Skeletal muscle tissue (tissue), 3 donors: ENCODE measurements at regions not wholly inside any gene's neighbourhood (a gene's known extent, or its start where the extent isn't known, plus 50 kb on each side); places are given as distances from the start of the nearest gene placed in this dataset.

Source experiments
- H3K27ac ChIP-seq: one replicate; pipeline ENCODE4 v1.7.0; 2013; ENCODE audit warnings: mild to moderate bottlenecking, low read depth, low read length, inconsistent platforms
- H3K27me3 ChIP-seq, 3 donors: one replicate each; pipeline ENCODE4 v1.7.0; 2013; ENCODE audit warnings: low read length in 3 of 3; ENCODE audit not compliant: control insufficient read depth in 3 of 3, insufficient read depth in 3 of 3
- H3K36me3 ChIP-seq, 3 donors: one replicate each; pipeline ENCODE4 v1.7.0; 2013; ENCODE audit warnings: low read length in 3 of 3; ENCODE audit not compliant: control insufficient read depth in 3 of 3, insufficient read depth in 3 of 3
- H3K4me1 ChIP-seq, 3 donors: one replicate each; pipeline ENCODE4 v1.7.0; 2013; ENCODE audit warnings: low read length in 3 of 3, mild to moderate bottlenecking in 3 of 3; ENCODE audit not compliant: control insufficient read depth in 3 of 3, insufficient read depth in 3 of 3
- H3K4me3 ChIP-seq, 3 donors: one replicate each; pipeline ENCODE4 v1.7.0; 2013; ENCODE audit warnings: low read length in 3 of 3
- H3K9ac ChIP-seq, 3 donors: one replicate each; pipeline ENCODE4 v1.7.0; 2013; ENCODE audit warnings: low read length in 3 of 3, mild to moderate bottlenecking in 3 of 3, moderate library complexity in 2 of 3, low read depth in 1 of 3
- H3K9me3 ChIP-seq, 3 donors: one replicate each; pipeline ENCODE4 v1.7.0; 2013; ENCODE audit warnings: low read length in 3 of 3; ENCODE audit not compliant: control insufficient read depth in 3 of 3
- donor health status: Osteomylitis.

- H3K27ac ChIP-seq, result no peak overlapping the region
- no peaks in the 10 kb centered on the region for H3K9me3 ChIP-seq
- H3K36me3 ChIP-seq, result no peaks in the 10 kb centered on the region
- no peak overlapping the region for H3K9ac ChIP-seq
- H3K4me1 ChIP-seq, result no peaks in the 10 kb centered on the region
- H3K4me3 ChIP-seq, result no peak overlapping the region
- no peaks in the 10 kb centered on the region for H3K27me3 ChIP-seq
Measured at GRCh38 chr3:106367496-106367895, 498.7 kb upstream of the CBLB start.

GRCh38 chr3:106371221-106371970 is 502.6 kb upstream of the CBLB start:
- H3K4me3 ChIP-seq, result no peak overlapping the region
- no peaks in the 10 kb centered on the region for H3K4me1 ChIP-seq
- no peaks in the 10 kb centered on the region for H3K36me3 ChIP-seq
- H3K27ac ChIP-seq, result no peak overlapping the region
- H3K9me3 ChIP-seq, result no peaks in the 10 kb centered on the region
- no peaks in the 10 kb centered on the region for H3K27me3 ChIP-seq
- H3K9ac ChIP-seq, result no peak overlapping the region

DNA sequence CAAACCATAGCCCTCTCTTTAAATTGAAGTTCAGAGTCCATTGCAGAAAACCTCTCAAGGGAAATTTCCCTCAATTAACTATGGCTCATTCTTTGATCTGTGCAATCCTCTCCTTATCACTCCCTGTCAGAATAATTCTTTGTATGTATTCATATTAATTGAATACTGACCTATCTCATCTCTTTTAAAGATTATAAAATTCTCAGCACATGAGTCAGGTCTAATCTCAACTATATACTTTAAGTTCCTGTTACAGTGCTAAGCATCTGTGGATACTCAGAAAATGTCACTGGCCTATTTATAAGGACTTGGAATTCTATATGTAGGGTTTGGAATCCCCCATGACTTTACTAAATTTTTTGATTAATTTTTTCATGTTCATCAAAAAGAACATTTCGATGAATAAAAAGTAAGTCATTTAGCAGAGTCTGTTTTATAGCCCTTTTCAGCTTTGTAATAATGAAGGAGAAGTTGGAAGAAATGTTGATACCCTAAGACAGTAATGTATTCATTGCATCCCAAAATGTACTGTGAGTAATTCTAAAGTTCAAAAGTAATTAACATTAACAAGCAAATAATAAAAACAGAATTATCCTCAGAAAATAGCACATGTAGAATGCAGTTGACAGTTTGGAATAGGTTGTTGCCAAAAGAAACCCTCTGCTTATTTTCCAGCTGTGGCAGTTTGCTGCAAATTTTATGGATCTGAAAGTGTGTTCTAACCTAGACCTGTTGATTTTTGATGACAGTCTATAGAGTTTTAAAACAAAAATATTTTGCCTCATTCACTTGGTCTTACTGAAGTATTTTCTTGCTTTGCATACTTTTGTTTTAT is 503.4 kb upstream of the CBLB start:
- Histone ChIP-seq H3K4me1 (no peaks in the 10 kb centered on the region), H3K9ac (no peak overlapping the region), H3K4me3 (no peak overlapping the region), H3K27me3 (no peaks in the 10 kb centered on the region), H3K27ac (no peak overlapping the region), H3K36me3 (no peaks in the 10 kb centered on the region), H3K9me3 (no peaks in the 10 kb centered on the region)

DNA sequence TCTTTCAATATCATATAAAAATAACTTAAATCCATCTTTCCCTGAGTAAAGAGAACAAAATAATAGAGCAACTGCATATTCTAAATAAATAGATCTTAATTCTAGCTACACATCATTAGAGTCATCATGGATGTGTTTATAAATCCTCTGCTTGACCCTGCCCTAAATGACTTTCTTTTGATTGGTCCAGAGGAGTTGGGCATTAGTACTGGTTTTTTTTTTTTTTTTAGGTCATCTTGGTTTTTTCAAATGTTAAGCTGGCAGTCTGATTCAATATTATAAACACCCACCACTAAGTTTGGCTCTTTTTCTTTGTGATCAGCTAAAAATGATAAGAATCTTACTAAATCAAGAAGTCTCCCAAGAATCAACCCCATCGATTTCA is 504.0 kb upstream of the CBLB start:
- H3K27ac ChIP-seq, result no peak overlapping the region
- H3K27me3 ChIP-seq, result no peaks in the 10 kb centered on the region
- H3K36me3 ChIP-seq, result no peaks in the 10 kb centered on the region
- H3K9me3 ChIP-seq, result no peaks in the 10 kb centered on the region
- no peak overlapping the region for H3K9ac ChIP-seq
- no peaks in the 10 kb centered on the region for H3K4me1 ChIP-seq
- H3K4me3 ChIP-seq, result no peak overlapping the region

DNA sequence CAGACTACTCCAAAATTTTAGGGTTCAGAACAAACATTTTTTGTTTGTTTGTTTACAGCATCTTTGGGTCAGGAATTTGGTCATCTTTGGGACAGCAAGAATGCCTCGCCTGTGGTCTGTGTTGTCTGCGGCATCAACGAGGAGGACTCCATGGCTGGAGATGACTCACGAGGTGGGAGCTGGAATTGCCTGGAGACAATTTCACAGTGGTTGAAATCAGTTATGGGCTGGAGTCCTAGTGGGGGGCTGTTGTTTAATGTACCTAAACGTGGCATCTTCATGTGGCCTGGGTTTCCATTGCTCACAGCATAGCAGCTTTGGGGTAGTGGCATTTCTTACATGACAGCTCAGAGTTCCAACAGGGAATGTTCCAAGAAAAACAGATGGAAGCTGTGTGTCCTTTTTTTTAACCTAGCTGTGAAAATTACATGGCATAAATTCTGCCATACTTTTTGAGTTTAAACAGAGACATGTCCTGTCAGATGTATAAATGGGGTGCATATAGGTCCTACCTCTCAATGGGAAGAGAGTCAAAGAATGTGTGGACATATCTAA is 507.3 kb upstream of the CBLB start:
- H3K27me3 ChIP-seq, result no peaks in the 10 kb centered on the region
- H3K9ac ChIP-seq, result no peak overlapping the region
- no peaks in the 10 kb centered on the region for H3K9me3 ChIP-seq
- H3K27ac ChIP-seq, result no peak overlapping the region
- no peak overlapping the region for H3K4me3 ChIP-seq
- no peaks in the 10 kb centered on the region for H3K36me3 ChIP-seq
- no peaks in the 10 kb centered on the region for H3K4me1 ChIP-seq

- H3K9ac ChIP-seq, result no peak overlapping the region
- no peaks in the 10 kb centered on the region for H3K9me3 ChIP-seq
- H3K27me3 ChIP-seq, result no peaks in the 10 kb centered on the region
- H3K4me3 ChIP-seq, result no peak overlapping the region
- no peaks in the 10 kb centered on the region for H3K36me3 ChIP-seq
- H3K4me1 ChIP-seq, result no peaks in the 10 kb centered on the region
- H3K27ac ChIP-seq, result no peak overlapping the region
Measured at GRCh38 chr3:106379251-106379750, 510.5 kb upstream of the CBLB start.

DNA sequence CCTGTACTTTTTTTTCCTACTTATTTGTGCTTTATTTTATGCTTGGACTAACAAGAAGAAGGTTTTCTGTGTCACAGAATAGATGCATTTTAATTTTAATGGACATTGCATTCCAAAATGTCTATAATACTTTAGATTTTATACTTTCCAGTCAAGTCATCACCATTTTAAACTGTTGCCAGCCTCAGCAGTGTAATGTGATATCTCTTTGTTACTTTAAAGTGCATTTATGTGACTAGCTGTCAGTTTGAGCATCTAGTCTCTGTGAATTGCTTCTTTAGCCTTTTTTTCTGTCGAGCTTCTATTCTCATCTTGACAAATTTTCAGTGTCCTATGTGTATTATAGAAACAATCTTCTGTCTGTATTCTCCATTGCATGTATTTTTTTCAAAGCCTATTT is 511.4 kb upstream of the CBLB start:
- Histone ChIP-seq H3K36me3 (no peaks in the 10 kb centered on the region), H3K4me1 (no peaks in the 10 kb centered on the region), H3K9me3 (no peaks in the 10 kb centered on the region), H3K27ac (no peak overlapping the region), H3K4me3 (no peak overlapping the region), H3K9ac (no peak overlapping the region), H3K27me3 (no peaks in the 10 kb centered on the region)

DNA sequence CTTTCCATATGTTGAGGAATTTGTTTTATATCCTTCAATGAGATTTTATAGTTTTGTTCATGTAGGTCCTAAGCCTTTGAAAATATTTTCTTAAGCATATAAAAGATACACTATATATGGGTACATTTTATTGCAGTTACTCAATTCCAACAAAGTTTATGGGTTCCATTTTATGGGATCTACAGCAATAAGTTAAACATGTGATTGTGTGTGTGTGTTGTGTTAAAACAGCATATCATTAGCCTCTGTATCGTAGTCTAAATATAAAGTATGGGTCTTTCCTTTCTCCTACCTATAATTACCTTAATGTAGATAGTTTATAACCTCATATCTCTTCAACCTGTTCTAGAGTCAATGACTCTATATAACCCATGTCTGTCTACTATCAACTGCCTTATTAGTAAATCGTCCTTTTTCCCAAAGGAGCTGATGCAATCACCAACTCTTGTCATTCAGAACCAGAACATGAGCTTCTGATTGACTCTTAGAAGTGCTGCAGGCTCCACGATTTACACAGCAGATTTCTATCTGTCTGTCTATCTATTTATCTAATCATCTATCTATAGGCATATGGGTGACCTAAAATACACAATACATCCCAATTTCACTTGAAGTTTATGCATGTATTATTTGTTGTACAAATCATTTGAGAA is 512.6 kb upstream of the CBLB start:
- Histone ChIP-seq H3K4me1 (no peaks in the 10 kb centered on the region), H3K4me3 (no peak overlapping the region), H3K36me3 (no peaks in the 10 kb centered on the region), H3K9ac (no peak overlapping the region), H3K27me3 (no peaks in the 10 kb centered on the region), H3K9me3 (no peaks in the 10 kb centered on the region), H3K27ac (no peak overlapping the region)

GRCh38 chr3:106381939-106382335 is 513.1 kb upstream of the CBLB start:
- Histone ChIP-seq H3K27me3 (no peaks in the 10 kb centered on the region), H3K4me1 (no peaks in the 10 kb centered on the region), H3K36me3 (no peaks in the 10 kb centered on the region), H3K27ac (no peak overlapping the region), H3K9me3 (no peaks in the 10 kb centered on the region), H3K4me3 (no peak overlapping the region), H3K9ac (no peak overlapping the region)

GRCh38 chr3:106386050-106386449 is 517.2 kb upstream of the CBLB start:
- Histone ChIP-seq H3K9ac (no peak overlapping the region), H3K27ac (no peak overlapping the region), H3K4me1 (no peaks in the 10 kb centered on the region), H3K36me3 (no peaks in the 10 kb centered on the region), H3K9me3 (no peaks in the 10 kb centered on the region), H3K4me3 (no peak overlapping the region), H3K27me3 (no peaks in the 10 kb centered on the region)
